HCT116 (cell line): ENCODE measurements at regions not wholly inside any gene's neighbourhood (a gene's known extent, or its start where the extent isn't known, plus 50 kb on each side); places are given as distances from the start of the nearest gene placed in this dataset.

ENCODE experiments used
- ATAC-seq: fragments of 200-7000 bp; cut with Tn5 transposase; 2 replicates; pipeline ENCODE4 v1.9.1; 2020; ENCODE audit warnings: mild to moderate bottlenecking, moderate library complexity
- BruUV-seq: library from RNA; stranded (reverse); fragments of 400-500 nt; replicated peaks from 2 replicates; lab custom pipeline; 2021; lab: Mats Ljungman, UMichigan
- CTCF ChIA-PET: fragments of 300-600 bp; sonication (Branson Sonifier 250); formaldehyde crosslinking; loops from one replicate; lab custom pipeline; 2021; ENCODE audit warnings: antibody characterized with exemption; lab: Charles Lee
- POLR2A ChIA-PET: fragments of 300-600, 350-600 bp; sonication (Branson Sonifier 250); formaldehyde crosslinking; loops from one replicate; lab custom pipeline; 2021; ENCODE audit warnings: antibody characterized with exemption; lab: Charles Lee
- RAD21 ChIA-PET, 2 experiments: fragments of 300-600 bp; sonication (Branson Sonifier 250); formaldehyde crosslinking; loops; one replicate each; lab custom pipeline; 2023; ENCODE audit warnings: low total read pairs in 2 of 2; ENCODE audit not compliant: uncharacterized antibody in 2 of 2, unreplicated experiment in 2 of 2, low non-redundant PET in 1 of 2; lab: Charles Lee
- DNase-seq: peaks from one replicate; pipeline ENCODE4 v3.0.0-alpha.2; 2010; ENCODE audit warnings: low read depth, low spot score
- H2AFZ ChIP-seq: fragments of 200-600 bp; shearing (Covaris generic), sonication (generic); 2 replicates; pipeline ENCODE4 v1.6.1; 2017; ENCODE audit warnings: low read depth, mixed run types, mixed read lengths, antibody characterized with exemption, low read length; ENCODE audit not compliant: poor library complexity, severe bottlenecking
- H3K27ac ChIP-seq: 2 replicates; pipeline ENCODE4 v1.5.1; 2012; ENCODE audit warnings: low read depth, low read length
- H3K27me3 ChIP-seq: fragments of 200-600 bp; sonication (generic); 2 replicates; pipeline ENCODE4 v1.6.1; 2016; ENCODE audit warnings: mixed run types, low read length, mixed read lengths; ENCODE audit not compliant: insufficient read depth
- H3K36me3 ChIP-seq, 2 experiments: fragments of 200-500 bp in 1 of 2; fragments of 200-600 bp in 1 of 2; sonication (Bioruptor generic) in 1 of 2; sonication (generic) in 1 of 2; 2 replicates each; pipeline versions ENCODE4 v1.5.1 to v1.6.1; 2014 to 2016; ENCODE audit warnings: low read length in 2 of 2, inconsistent platforms in 1 of 2, mixed read lengths in 1 of 2, mixed run types in 1 of 2; ENCODE audit not compliant: insufficient read depth in 2 of 2, control insufficient read depth in 1 of 2
- H3K4me1 ChIP-seq, 2 experiments: fragments of 200-600 bp in 1 of 2; sonication (generic) in 1 of 2; 2 replicates each; pipeline versions ENCODE4 v1.5.1 to v1.6.1; 2012 to 2017; ENCODE audit warnings: low read length in 2 of 2, inconsistent platforms in 1 of 2, mild to moderate bottlenecking in 1 of 2, mixed read lengths in 1 of 2, mixed run types in 1 of 2, moderate library complexity in 1 of 2; ENCODE audit not compliant: insufficient read depth in 2 of 2, control insufficient read depth in 1 of 2
- H3K4me2 ChIP-seq: fragments of 200-600 bp; sonication (generic); 2 replicates; pipeline ENCODE4 v1.6.1; 2017; ENCODE audit warnings: mixed run types, low read length, mixed read lengths
- H3K4me3 ChIP-seq, 2 experiments: fragments of 200-600 bp in 1 of 2; sonication (generic) in 1 of 2; replicated peaks in 1 of 2; 2 replicates each; pipeline ENCODE4 v1.5.1; 2011 to 2016; ENCODE audit warnings: low read length in 2 of 2, control low read depth in 1 of 2, low read depth in 1 of 2, mild to moderate bottlenecking in 1 of 2, mixed read lengths in 1 of 2, mixed run types in 1 of 2
- H3K79me2 ChIP-seq: fragments of 200-600 bp; sonication (generic); 2 replicates; pipeline ENCODE4 v1.6.1; 2017; ENCODE audit warnings: mild to moderate bottlenecking, mixed run types, low read length, moderate library complexity, mixed read lengths; ENCODE audit not compliant: insufficient read depth
- H3K9ac ChIP-seq: fragments of 200-600 bp; sonication (generic); 2 replicates; pipeline ENCODE4 v1.6.1; 2016; ENCODE audit warnings: low read length, mixed read lengths
- H3K9me2 ChIP-seq: fragments of 200-600 bp; sonication (generic), shearing (Covaris generic); 2 replicates; pipeline ENCODE4 v1.6.1; 2017; ENCODE audit warnings: mixed run types, mild to moderate bottlenecking, moderate library complexity; ENCODE audit not compliant: insufficient read depth
- H3K9me3 ChIP-seq, 2 experiments: fragments of 200-500 bp in 1 of 2; fragments of 200-600 bp in 1 of 2; sonication (Bioruptor generic) in 1 of 2; sonication (generic) in 1 of 2; 2 replicates each; pipeline ENCODE4 v1.6.1; 2014 to 2017; ENCODE audit warnings: low read length in 2 of 2, mixed read lengths in 2 of 2, inconsistent platforms in 1 of 2, low read depth in 1 of 2, mild to moderate bottlenecking in 1 of 2, mixed run types in 1 of 2, moderate library complexity in 1 of 2; ENCODE audit not compliant: control insufficient read depth in 1 of 2, insufficient read depth in 1 of 2
- H4K20me1 ChIP-seq: fragments of 200-600 bp; sonication (generic), shearing (Covaris generic); 2 replicates; pipeline ENCODE4 v1.6.1; 2017; ENCODE audit warnings: mixed run types, mild to moderate bottlenecking, moderate library complexity; ENCODE audit not compliant: insufficient read depth
- CEBPB ChIP-seq: IDR thresholded peaks from 2 replicates; pipeline ENCODE4 v1.6.1; 2012; ENCODE audit warnings: low read depth
- EZH2phosphoT487 ChIP-seq: fragments of 200-600 bp; IDR thresholded peaks from 2 replicates; pipeline ENCODE4 v1.6.1; 2018; ENCODE audit warnings: antibody characterized with exemption, borderline replicate concordance
- POLR2A ChIP-seq: IDR thresholded peaks from 2 replicates; pipeline ENCODE4 v1.7.0; 2011; ENCODE audit warnings: borderline replicate concordance; ENCODE audit not compliant: insufficient read depth, insufficient read length; ENCODE audit errors: extremely low read depth
- intact Hi-C: fragments of 100-400 bp; cut with micrococcal nuclease; formaldehyde crosslinking; loops from 2 replicates; pipeline ENCODE4 v1.10.0; 2022
- TF ChIP-seq, protein P1 (sequence below): IDR thresholded peaks from 2 replicates; pipeline ENCODE4 v1.6.1; 2012; ENCODE audit warnings: low read depth

DNA sequence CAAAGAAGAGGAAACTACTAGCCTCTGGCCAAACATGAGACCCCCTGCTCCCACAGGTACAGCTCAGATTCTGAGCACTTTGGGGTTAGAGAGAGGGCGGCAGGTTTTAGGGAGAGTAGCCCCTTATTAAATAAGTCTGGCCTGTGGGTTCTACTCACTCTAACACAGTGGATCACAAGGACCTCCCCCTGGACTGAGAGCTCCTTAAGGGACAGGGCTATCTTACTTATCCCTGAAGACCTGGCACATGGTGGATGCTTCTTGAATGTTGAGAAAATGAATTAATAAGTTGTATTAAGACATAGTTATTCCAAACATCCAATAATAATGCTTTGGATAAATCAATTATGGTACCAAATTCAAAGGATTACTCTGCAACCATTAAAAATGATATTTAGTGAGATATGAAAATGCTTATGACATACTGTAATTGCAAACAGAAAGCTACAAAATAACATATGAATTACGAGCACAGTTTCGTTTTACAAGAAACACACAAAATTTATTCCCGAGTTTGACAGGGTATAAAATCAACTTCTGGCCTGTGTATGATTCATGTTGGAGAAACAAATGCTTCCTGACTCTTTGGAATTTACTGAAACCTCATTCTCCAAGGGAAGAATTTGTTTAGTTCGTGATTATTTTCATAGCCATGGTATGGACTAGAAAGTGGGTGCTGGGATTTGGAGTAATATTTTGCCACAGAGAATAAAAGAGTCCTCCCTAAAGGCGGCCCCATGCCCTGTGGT, 59.3 kb upstream of the BDKRB2 start:
- ChIA-PET CTCF (no interaction called here), RAD21 (no interaction called here), POLR2A (no interaction called here)
- intact Hi-C loops = no loop called here
- H3K79me2 ChIP-seq = no peaks in the 10 kb centered on the region
- TF ChIP-seq CEBPB (no peak), POLR2A (no peak), EZH2phosphoT487 (no peak)
- TF ChIP-seq, protein P1, sequence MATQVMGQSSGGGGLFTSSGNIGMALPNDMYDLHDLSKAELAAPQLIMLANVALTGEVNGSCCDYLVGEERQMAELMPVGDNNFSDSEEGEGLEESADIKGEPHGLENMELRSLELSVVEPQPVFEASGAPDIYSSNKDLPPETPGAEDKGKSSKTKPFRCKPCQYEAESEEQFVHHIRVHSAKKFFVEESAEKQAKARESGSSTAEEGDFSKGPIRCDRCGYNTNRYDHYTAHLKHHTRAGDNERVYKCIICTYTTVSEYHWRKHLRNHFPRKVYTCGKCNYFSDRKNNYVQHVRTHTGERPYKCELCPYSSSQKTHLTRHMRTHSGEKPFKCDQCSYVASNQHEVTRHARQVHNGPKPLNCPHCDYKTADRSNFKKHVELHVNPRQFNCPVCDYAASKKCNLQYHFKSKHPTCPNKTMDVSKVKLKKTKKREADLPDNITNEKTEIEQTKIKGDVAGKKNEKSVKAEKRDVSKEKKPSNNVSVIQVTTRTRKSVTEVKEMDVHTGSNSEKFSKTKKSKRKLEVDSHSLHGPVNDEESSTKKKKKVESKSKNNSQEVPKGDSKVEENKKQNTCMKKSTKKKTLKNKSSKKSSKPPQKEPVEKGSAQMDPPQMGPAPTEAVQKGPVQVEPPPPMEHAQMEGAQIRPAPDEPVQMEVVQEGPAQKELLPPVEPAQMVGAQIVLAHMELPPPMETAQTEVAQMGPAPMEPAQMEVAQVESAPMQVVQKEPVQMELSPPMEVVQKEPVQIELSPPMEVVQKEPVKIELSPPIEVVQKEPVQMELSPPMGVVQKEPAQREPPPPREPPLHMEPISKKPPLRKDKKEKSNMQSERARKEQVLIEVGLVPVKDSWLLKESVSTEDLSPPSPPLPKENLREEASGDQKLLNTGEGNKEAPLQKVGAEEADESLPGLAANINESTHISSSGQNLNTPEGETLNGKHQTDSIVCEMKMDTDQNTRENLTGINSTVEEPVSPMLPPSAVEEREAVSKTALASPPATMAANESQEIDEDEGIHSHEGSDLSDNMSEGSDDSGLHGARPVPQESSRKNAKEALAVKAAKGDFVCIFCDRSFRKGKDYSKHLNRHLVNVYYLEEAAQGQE = no peak
- H3K9me3 ChIP-seq = 0 out of 4 replicates have a peak, but pooled peaks cover 0 to 3% of the 10 kb centered on the region in 2 experiments
- H3K9ac ChIP-seq = no peak overlapping the region
- H3K27ac ChIP-seq = no peak overlapping the region
- no peak overlapping the region for H3K4me2 ChIP-seq
- H4K20me1 ChIP-seq = no peaks in the 10 kb centered on the region
- H3K36me3 ChIP-seq = no peaks in the 10 kb centered on the region
- BruUV-seq = no TSS peak
- no peak overlapping the region for H3K4me3 ChIP-seq
- DNase-seq (no peak), ATAC-seq (no peak)
- no peaks in the 10 kb centered on the region for H3K4me1 ChIP-seq
- H3K9me2 ChIP-seq = no peaks in the 10 kb centered on the region
- no peaks in the 10 kb centered on the region for H3K27me3 ChIP-seq
- H2AFZ ChIP-seq = no peak overlapping the region
